GM12878 (cell line): ENCODE measurements at regions not wholly inside any gene's neighbourhood (a gene's known extent, or its start where the extent isn't known, plus 50 kb on each side); places are given as distances from the start of the nearest gene placed in this dataset.

Experiments used
- ATAC-seq: fragments of 200-7000 bp; cut with Tn5 transposase; 3 replicates; pipeline ENCODE4 v1.9.1; 2020; ENCODE audit warnings: mild to moderate bottlenecking, moderate library complexity
- BruUV-seq: library from RNA; stranded (reverse); fragments of 400-500 nt; replicated peaks from 2 replicates; lab custom pipeline; 2021; lab: Mats Ljungman, UMichigan
- CTCF ChIA-PET: fragments of 300-600 bp; sonication (Branson Sonifier 250); formaldehyde crosslinking; extraction: SDS; loops from one replicate; lab custom pipeline; 2021; ENCODE audit warnings: inconsistent platforms; lab: Yijun Ruan, JAX
- POLR2A ChIA-PET: fragments of 350-600 bp; formaldehyde crosslinking; extraction: SDS; loops from one replicate; lab custom pipeline; 2021; ENCODE audit warnings: inconsistent platforms; lab: Charles Lee
- RAD21 ChIA-PET: fragments of 300-600 bp; sonication (Branson Sonifier 250); formaldehyde crosslinking; loops from one replicate; lab custom pipeline; 2023; ENCODE audit warnings: antibody characterized with exemption; ENCODE audit not compliant: unreplicated experiment; lab: Charles Lee
- SMC1A ChIA-PET: fragments of 300-600 bp; sonication (Branson Sonifier 250); formaldehyde crosslinking; loops from one replicate; lab custom pipeline; 2023; ENCODE audit not compliant: unreplicated experiment, uncharacterized antibody; lab: Charles Lee
- DNase-seq: peaks from one replicate; pipeline ENCODE4 v3.0.0-alpha.2; 2011; ENCODE audit warnings: low read depth, low spot score
- FAIRE-seq: peaks from 3 replicates; lab custom pipeline; 2011; peaks lifted over from hg19 to GRCh38; lab: Jason Lieb, UNC
- H2AFZ ChIP-seq: 2 replicates; pipeline ENCODE4 v1.6.0; 2011; ENCODE audit warnings: low read depth, low read length, control low read depth; ENCODE audit not compliant: control insufficient read depth
- H3K27ac ChIP-seq: 2 replicates; pipeline ENCODE4 v1.5.1; 2011; ENCODE audit warnings: control low read depth; ENCODE audit not compliant: control insufficient read depth, insufficient read depth
- H3K27me3 ChIP-seq, 2 experiments: replicated peaks in 1 of 2; 2 replicates each; pipeline versions ENCODE4 v1.6.0 to v1.6.1; 2011; ENCODE audit warnings: low read length in 1 of 2; ENCODE audit not compliant: control insufficient read depth in 2 of 2, insufficient read depth in 2 of 2
- H3K36me3 ChIP-seq, 2 experiments: 2 replicates each; pipeline ENCODE4 v1.5.1; 2011; ENCODE audit warnings: low read length in 1 of 2; ENCODE audit not compliant: control insufficient read depth in 2 of 2, insufficient read depth in 2 of 2
- H3K4me1 ChIP-seq: 2 replicates; pipeline ENCODE4 v1.6.1; 2011; ENCODE audit warnings: mild to moderate bottlenecking, low read length, moderate library complexity, mixed read lengths; ENCODE audit not compliant: control insufficient read depth, insufficient read depth
- H3K4me2 ChIP-seq: 2 replicates; pipeline ENCODE4 v1.6.0; 2011; ENCODE audit warnings: control low read depth; ENCODE audit not compliant: control insufficient read depth, insufficient read depth
- H3K4me3 ChIP-seq: fragments of 200-600 bp; sonication (generic); 2 replicates; pipeline ENCODE4 v1.5.1; 2016
- H3K79me2 ChIP-seq: 2 replicates; pipeline ENCODE4 v1.6.0; 2011; ENCODE audit warnings: low read length; ENCODE audit not compliant: control insufficient read depth, insufficient read depth
- H3K9ac ChIP-seq: 2 replicates; pipeline ENCODE4 v1.8.0; 2011; ENCODE audit warnings: low read length, control low read depth, mixed read lengths; ENCODE audit not compliant: control insufficient read depth, insufficient read depth
- H3K9me3 ChIP-seq: replicated peaks from 3 replicates; pipeline ENCODE4 v1.5.1; 2011; ENCODE audit warnings: mild to moderate bottlenecking, low read length; ENCODE audit not compliant: control insufficient read depth, insufficient read depth
- H4K20me1 ChIP-seq: 2 replicates; pipeline ENCODE4 v1.6.0; 2011; ENCODE audit not compliant: control insufficient read depth, insufficient read depth
- CHD4 ChIP-seq: fragments of 200-600 bp; sonication (generic); IDR thresholded peaks from 2 replicates; pipeline ENCODE4 v1.6.1; 2016; ENCODE audit warnings: mild to moderate bottlenecking
- EP300 ChIP-seq, 2 experiments: fragments of 150-350 bp in 1 of 2; IDR thresholded peaks; 2 replicates each; pipeline ENCODE4 v1.6.1; 2011 to 2012; ENCODE audit warnings: low read depth in 2 of 2, low read length in 2 of 2, borderline replicate concordance in 1 of 2, improper control_type of control experiment in 1 of 2, inconsistent platforms in 1 of 2; ENCODE audit not compliant: control insufficient read depth in 1 of 2
- HDAC6 ChIP-seq: fragments of 200-600 bp; sonication (generic); IDR thresholded peaks from one replicate; pipeline ENCODE4 v1.8.0; 2017; ENCODE audit warnings: antibody characterized with exemption; ENCODE audit not compliant: unreplicated experiment
- IKZF1 ChIP-seq: fragments of 450-650 bp; conservative IDR thresholded peaks from 2 replicates; pipeline ENCODE4 v1.6.1; 2017; ENCODE audit warnings: antibody characterized with exemption, mild to moderate bottlenecking
- NFYB ChIP-seq: IDR thresholded peaks from 2 replicates; pipeline ENCODE4 v1.6.1; 2011; ENCODE audit warnings: low read depth, mild to moderate bottlenecking, low read length, improper control_type of control experiment, moderate library complexity; ENCODE audit not compliant: insufficient read depth
- NR2F1 ChIP-seq: fragments of 450-650 bp; conservative IDR thresholded peaks from 2 replicates; pipeline ENCODE4 v1.6.1; 2017; ENCODE audit warnings: mild to moderate bottlenecking
- POLR2AphosphoS2 ChIP-seq: IDR thresholded peaks from 2 replicates; pipeline ENCODE4 v1.6.1; 2011; ENCODE audit warnings: low read depth, mild to moderate bottlenecking, low read length, improper control_type of control experiment, moderate library complexity
- RAD51 ChIP-seq: fragments of 450-650 bp; IDR thresholded peaks from 2 replicates; pipeline ENCODE4 v1.6.1; 2016; ENCODE audit warnings: moderate library complexity, mild to moderate bottlenecking, inconsistent platforms
- SMAD1 ChIP-seq: fragments of 450-650 bp; IDR thresholded peaks from 2 replicates; pipeline ENCODE4 v1.6.1; 2018; ENCODE audit warnings: mild to moderate bottlenecking, low read depth; ENCODE audit not compliant: partially characterized antibody
- SMC3 ChIP-seq: IDR thresholded peaks from 2 replicates; pipeline ENCODE4 v1.6.1; 2011; ENCODE audit warnings: low read length, improper control_type of control experiment, borderline replicate concordance
- WGBS: methylation state at CpG from one replicate; pipeline ENCODE4 v1.1.6; 2016; ENCODE audit warnings: low lambda C conversion rate; ENCODE audit not compliant: insufficient replicate concordance, insufficient coverage; ENCODE audit errors: missing lambda C conversion rate; 5-methylcytosine and 5-hydroxymethylcytosine counted together
- in situ Hi-C: fragments of 300-500 bp; cut with MboI; formaldehyde crosslinking; loops from 9 replicates; pipeline ENCODE4 v1.14.3; 2018; ENCODE audit warnings: mixed read lengths
- intact Hi-C: fragments of 100-400 bp; cut with micrococcal nuclease; formaldehyde crosslinking; loops from one replicate; pipeline ENCODE4 v1.14.2; 2022; ENCODE audit not compliant: unreplicated experiment

- ChIA-PET CTCF (no interaction called here), POLR2A (no interaction called here), SMC1A (no interaction called here), RAD21 (no interaction called here)
- Histone ChIP-seq H3K9me3 (peaks cover 3% of the 10 kb centered on the region; the same call in 1 of the 3 replicates), H3K27me3 (peaks cover 3 to 4% of the 10 kb centered on the region in 2 experiments; a peak in 3 of 4 replicates), H3K4me3 (no peak overlapping the region), H3K79me2 (no peaks in the 10 kb centered on the region), H2AFZ (no peak overlapping the region), H3K4me2 (no peak overlapping the region), H3K27ac (no peak overlapping the region), H3K4me1 (no peaks in the 10 kb centered on the region), H3K9ac (no peak overlapping the region), H4K20me1 (no peaks in the 10 kb centered on the region), H3K36me3 (no peaks in the 10 kb centered on the region)
- FAIRE-seq (no peak), ATAC-seq (no peak), DNase-seq (no peak)
- TF ChIP-seq RAD51 = no peak
- no peak for TF ChIP-seq SMAD1
- no peak for TF ChIP-seq EP300 (IDR thresholded peaks at IDR 0.05; ENCODE audit: borderline replicate concordance in 1 of 2, control insufficient read depth in 1 of 2, low read depth in 2 of 2, low read length in 2 of 2)
- TF ChIP-seq POLR2AphosphoS2 = no peak
- TF ChIP-seq CHD4 = no peak
- no peak for TF ChIP-seq NR2F1
- no peak for TF ChIP-seq SMC3
- no peak for TF ChIP-seq NFYB
- no peak for TF ChIP-seq IKZF1
- no peak for TF ChIP-seq HDAC6
- in situ Hi-C loops (no loop called here), intact Hi-C loops (no loop called here)
- no TSS peak for BruUV-seq
- whole genome bisulfite sequencing = 15% methylated on average over 13 of the region's 13 CpGs
Measured at GRCh38 chr17:77033892-77034404, 106.8 kb upstream of the SEC14L1 start.
